Retinal pigment epithelial cell (primary cell): ENCODE measurements at regions not wholly inside any gene's neighbourhood (a gene's known extent, or its start where the extent isn't known, plus 50 kb on each side); places are given as distances from the start of the nearest gene placed in this dataset.

Experiments
- DNase-seq: peaks from one replicate; pipeline ENCODE4 v3.0.0-alpha.2; 2010; ENCODE audit warnings: low read depth
- H3K4me3 ChIP-seq: 2 replicates; pipeline ENCODE4 v1.5.1; 2011; ENCODE audit warnings: mild to moderate bottlenecking, low read length, control low read depth, moderate library complexity
- CTCF ChIP-seq: conservative IDR thresholded peaks from 2 replicates; pipeline ENCODE4 v1.5.1; 2011; ENCODE audit warnings: low read depth, low read length, control low read depth, inconsistent platforms

- DNase-seq, result no peak
- no peak for TF ChIP-seq CTCF
- no peak overlapping the region for H3K4me3 ChIP-seq
Observed at GRCh38 chr2:16013359-16013911, 73.1 kb downstream of the MYCN start.

GRCh38 chr2:16012626-16013358 lies 72.4 kb downstream of the MYCN start:
- H3K4me3 ChIP-seq, result no peak overlapping the region
- DNase-seq, result no peak
- TF ChIP-seq CTCF, result no peak

GRCh38 chr2:16012029-16012596 lies 71.8 kb downstream of the MYCN start:
- TF ChIP-seq CTCF, result no peak
- DNase-seq, result no peak
- no peak overlapping the region for H3K4me3 ChIP-seq

- no peak for TF ChIP-seq CTCF
- no peak overlapping the region for H3K4me3 ChIP-seq
- DNase-seq, result no peak
Observed at GRCh38 chr2:16011621-16011960, 71.2 kb downstream of the MYCN start.

- H3K4me3 ChIP-seq, result no peak overlapping the region
- DNase-seq, result no peak
- TF ChIP-seq CTCF, result no peak
Observed at GRCh38 chr2:16010951-16011620, 70.7 kb downstream of the MYCN start.

- no peak overlapping the region for H3K4me3 ChIP-seq
- TF ChIP-seq CTCF, result no peak
- DNase-seq, result no peak
Observed at GRCh38 chr2:16010011-16010410, 69.7 kb downstream of the MYCN start.

GRCh38 chr2:16009560-16009959 lies 69.2 kb downstream of the MYCN start:
- no peak for DNase-seq
- no peak for TF ChIP-seq CTCF
- H3K4me3 ChIP-seq, result no peak overlapping the region
